Eye (tissue), 1 donor: ENCODE measurements at regions not wholly inside any gene's neighbourhood (a gene's known extent, or its start where the extent isn't known, plus 50 kb on each side); places are given as distances from the start of the nearest gene placed in this dataset.
"Not testable (repeated sequence)": the region's sequence is repeated elsewhere in the genome, so short reads cannot be mapped to it uniquely, and the experiment has no call there.

Experiments used
- DNase-seq: peaks from one replicate; pipeline ENCODE4 v3.0.0-alpha.2; 2015

DNA sequence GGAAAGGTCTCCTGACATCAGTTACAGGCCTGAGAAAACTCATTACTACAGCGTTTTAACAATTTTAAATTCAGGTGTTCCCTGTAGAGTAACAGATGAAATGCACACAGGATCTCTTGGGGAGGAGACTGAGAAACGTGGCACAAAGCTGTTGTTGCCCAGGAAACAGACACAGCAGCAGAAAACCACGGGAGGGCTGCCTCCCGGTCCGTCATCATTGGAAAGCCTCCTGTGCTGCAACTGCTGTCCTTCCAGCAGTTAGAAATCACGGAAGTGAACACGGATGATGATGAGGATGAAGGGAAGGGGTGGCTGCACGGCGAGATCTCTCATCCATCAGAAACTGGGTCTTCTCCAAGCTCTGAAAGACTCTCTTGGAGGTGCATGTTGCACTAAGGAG lies 94.6 kb upstream of the RNF32 start:
- DNase-seq = peak; percentile 25

DNA sequence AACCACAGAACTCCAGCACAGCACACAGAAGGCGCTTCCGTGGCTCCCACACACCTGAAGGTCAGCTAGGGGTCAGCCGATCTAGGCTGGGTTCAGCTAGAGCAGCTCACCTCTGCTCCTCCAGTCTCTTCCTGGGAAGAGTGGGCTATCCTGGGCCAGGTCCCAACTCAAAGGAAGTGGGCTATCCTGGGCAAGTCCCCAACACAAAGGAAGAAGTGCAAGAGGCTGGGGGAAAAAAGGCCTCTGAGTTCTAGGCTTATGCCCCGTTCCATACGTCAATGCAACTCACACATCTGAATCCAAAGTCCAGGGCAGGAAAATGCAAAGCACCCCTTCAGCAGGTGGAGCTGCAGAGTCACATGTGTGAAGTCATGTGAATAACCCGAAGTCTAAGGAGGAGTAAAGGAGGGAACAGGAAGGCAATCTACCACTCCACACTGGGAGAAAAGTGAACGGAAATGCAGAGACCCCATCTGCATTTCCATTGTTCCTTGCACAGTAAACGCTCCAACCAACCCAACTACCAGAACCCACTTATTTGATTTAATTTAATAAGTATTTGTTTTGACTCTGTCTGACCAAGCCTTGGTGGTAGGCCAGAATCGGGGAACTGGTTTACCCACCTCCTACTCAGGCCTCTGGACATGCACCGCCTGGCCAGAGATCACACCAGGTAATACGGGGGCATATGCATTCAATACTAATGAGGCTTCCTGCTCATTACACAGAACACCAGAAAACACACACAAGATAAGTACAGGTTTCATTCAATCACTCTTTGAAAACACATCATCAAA lies 95.5 kb upstream of the RNF32 start:
- DNase-seq = no peak

DNA sequence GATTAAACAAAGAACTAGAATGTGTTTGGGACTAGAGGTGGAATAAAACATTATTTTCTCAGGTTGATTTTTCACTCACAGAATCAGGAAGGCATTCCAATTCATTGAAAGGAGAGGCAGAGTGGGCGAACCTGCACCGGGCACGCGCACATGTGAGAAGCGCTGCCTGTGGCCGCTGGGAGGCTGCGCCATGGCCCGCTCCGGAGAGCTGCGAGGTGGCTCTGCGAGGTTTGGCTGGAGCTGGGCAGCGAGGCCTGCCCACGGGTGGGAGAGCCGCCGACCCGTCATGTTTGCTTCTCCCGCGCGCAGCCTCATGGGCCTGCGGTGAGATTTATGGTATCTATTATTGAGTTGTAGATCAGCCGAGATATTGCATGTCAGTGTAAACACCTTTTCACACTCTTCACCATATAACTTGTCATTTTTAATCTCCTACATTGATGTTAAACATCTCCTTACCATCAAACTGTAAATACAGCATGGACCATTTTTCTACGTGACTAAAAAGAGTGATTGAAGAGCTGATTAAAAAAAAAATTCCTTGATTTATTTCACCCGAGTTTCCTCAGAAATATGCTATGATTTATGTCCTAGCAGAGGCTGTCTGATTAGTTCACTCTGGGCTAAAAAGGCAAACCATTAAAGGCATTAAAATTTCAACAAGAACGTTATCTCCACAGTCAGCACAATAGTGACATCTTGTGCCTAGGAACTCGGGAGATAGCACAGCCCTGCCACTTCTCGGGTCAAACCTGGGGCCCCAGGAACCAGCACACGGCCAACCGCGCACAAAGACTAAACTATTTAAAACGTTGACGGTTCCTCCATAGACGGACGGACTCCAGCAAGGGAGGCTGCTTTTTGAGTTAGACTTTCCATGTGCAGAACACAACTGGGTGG lies 96.6 kb upstream of the RNF32 start:
- no peak for DNase-seq

GRCh38 chr7:156540619-156541165 lies 99.9 kb upstream of the RNF32 start:
- no peak for DNase-seq

DNA sequence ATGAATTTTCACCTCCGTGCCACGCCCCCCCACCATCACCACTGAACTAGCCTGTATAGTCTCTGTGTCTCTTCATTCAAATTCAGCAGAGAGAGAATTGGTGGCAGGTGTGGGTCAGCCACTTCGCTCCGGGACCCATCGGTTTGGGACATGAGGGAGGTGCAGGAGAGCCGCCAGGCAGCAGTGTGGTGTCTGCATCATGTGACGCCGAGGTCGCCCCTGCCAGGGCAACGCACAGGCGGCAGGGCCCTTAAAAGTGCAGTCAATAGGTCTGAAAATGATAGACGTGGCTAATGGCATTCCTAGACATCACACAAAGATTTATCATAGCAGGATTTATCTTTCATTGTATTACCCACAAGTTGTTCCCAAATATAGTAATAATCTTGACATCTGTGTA lies 100.6 kb upstream of the RNF32 start:
- DNase-seq = no peak

DNA sequence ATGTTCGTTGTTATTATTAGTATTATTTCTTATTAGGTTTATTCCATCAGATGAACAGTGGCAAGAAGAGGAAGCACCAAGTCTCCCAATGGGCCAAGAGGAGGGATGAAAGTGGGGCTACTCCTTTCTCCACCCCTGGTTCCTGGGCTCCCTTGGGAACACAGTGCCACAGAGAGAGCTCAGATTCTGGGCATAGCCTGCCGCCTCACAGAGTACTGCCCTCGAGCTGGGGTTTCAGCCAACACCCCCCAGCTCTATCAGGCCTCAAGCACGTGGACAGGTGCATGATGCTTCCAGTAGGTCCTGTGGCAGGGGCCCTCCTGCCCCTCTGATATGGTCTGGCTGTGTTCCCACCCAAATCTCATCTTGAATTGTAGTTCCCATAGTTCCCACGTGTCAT lies 103.6 kb upstream of the RNF32 start:
- no peak for DNase-seq

GRCh38 chr7:156534925-156535324 lies 105.6 kb upstream of the RNF32 start:
- DNase-seq = no peak

DNA sequence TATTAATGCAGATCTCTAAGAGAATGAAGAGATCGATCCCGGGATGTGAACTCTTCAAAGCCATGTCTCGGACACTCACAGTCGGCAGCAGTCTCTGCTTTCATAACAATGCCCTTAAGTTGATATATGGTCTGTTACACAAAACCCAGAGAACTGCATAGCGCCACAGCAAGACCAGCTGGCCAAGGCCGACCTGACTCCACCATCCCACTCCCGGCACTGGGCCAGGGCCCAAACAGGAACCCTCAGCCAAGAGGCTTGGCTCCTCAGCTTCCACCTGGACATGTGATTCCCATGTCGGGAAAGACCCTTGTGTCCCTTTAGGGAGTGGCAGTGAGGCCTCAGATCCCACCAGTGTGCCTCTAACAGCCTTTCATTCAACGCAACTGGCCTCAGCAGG lies 106.6 kb upstream of the RNF32 start:
- DNase-seq = no peak

GRCh38 chr7:156533420-156533819 lies 107.2 kb upstream of the RNF32 start:
- no peak for DNase-seq

DNA sequence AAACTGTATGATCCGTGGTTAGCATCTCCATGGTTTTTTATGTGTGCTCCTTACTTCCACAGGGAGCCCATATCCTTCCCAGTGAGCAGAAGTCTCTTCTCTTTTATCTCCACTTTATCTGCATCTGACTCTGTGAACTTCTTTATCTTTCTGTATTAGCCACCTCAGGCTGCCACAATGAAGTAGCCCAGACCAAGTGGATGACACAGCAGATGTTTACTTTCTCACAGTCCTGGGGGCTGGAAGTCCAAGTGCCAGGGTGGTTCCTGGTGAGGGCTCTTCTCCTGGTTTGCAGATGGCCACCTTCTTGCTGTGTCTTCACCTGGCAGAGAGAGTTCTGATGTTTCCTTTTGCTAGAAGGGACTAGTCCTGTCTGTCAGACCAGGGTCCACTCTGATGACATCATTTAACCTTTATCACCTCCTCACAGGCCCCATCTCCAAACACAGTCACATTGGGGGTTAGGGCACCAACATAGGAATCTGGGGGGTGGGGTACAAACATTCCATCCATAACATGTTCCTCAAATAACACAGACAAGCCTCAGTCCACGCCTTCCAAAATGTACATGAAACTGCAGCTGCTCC lies 108.5 kb upstream of the RNF32 start:
- no peak for DNase-seq

DNA sequence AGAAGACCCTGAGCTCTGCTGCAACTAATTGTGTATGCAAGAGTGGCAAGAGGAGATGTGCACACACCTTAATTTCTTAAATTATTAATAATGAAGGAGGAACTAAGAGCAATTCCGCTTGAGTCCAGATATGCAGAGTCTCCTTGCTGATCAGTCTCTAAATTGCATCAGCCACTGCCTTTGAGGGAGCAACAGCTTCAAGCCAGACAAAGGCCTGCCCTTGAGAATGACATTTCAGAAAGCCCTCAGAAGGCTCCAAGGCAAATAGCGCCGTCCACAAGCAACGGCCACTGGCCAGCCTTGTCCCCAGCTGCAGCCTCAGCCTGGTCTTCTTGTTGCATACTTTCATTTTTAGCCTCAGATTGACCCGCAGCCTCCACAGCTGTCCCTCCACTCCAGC lies 110.6 kb upstream of the RNF32 start:
- DNase-seq = no peak

- no peak for DNase-seq
These were observed 113.1 kb upstream of the RNF32 start for GRCh38 chr7:156527458-156527890.

GRCh38 chr7:156524818-156525597 lies 115.6 kb upstream of the RNF32 start:
- DNase-seq = no peak

- DNase-seq = no peak
These were observed 117.0 kb upstream of the RNF32 start for GRCh38 chr7:156523447-156524048.

GRCh38 chr7:156522801-156523200 lies 117.8 kb upstream of the RNF32 start:
- no peak for DNase-seq

GRCh38 chr7:156519070-156519469 lies 121.5 kb upstream of the RNF32 start:
- DNase-seq = no peak

- DNase-seq = no peak
These were observed 122.1 kb upstream of the RNF32 start for GRCh38 chr7:156518466-156518865.

GRCh38 chr7:156517858-156518257 lies 122.7 kb upstream of the RNF32 start:
- not testable (repeated sequence) for DNase-seq

- no peak for DNase-seq
These were observed 123.7 kb upstream of the RNF32 start for GRCh38 chr7:156516791-156517378.

DNA sequence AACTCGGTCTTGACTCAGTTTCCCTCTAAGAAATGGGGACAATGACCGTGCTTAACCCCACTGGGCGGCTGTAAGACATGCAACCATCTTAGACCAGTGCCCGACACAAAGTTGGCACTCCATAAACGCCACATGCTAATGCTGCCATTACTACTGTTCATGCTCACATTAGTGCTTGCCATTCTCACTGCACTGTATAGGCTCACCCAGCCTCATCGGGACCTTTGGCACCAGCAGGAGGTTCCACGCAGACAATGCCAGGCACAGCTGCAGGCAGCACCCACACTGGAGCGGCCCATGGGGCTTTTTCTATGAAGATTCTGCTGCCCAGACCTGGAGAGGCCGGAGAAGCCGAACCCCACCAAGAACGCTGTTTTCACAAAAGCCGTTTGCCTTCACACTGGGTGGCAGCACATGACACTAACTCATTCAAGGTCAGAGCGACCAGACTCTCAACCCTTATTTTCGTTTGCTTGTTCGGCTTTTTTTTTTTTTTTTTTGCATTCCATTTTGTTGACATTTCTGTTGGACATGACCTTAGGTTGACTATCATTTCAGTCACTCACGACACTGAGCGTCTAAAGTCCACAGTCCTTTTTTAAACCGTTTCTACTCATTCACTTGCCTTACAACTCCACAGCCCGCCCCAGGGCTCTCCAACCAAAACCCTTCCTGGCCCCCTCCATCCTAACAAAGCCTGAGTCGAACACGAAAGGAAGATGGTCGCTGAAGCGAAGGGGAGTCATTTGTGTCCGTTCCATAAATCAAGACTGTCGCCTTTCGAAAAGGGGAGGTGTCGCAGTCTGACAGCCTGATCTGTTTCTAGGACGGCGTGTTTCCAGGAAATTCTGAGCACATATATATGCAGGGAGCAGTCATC lies 124.4 kb upstream of the RNF32 start:
- no peak for DNase-seq

- DNase-seq = no peak
These were observed 125.7 kb upstream of the RNF32 start for GRCh38 chr7:156514851-156515250.
